D341Med (cell line): ENCODE measurements at regions not wholly inside any gene's neighbourhood (a gene's known extent, or its start where the extent isn't known, plus 50 kb on each side); places are given as distances from the start of the nearest gene placed in this dataset.
"Not testable (repeated sequence)": the region's sequence is repeated elsewhere in the genome, so short reads cannot be mapped to it uniquely, and the experiment has no call there.

Source experiments
- DNase-seq: peaks from one replicate; pipeline ENCODE4 v3.0.0; 2012; ENCODE audit warnings: low spot score

GRCh38 chr6:27544612-27545260 is 71.8 kb upstream of the ZNF184 start:
- DNase-seq = no peak

GRCh38 chr6:27544135-27544534 is 71.2 kb upstream of the ZNF184 start:
- not testable (repeated sequence) for DNase-seq

GRCh38 chr6:27542485-27542884 is 69.6 kb upstream of the ZNF184 start:
- DNase-seq = no peak

GRCh38 chr6:27541933-27542297 is 69.0 kb upstream of the ZNF184 start:
- DNase-seq = no peak

GRCh38 chr6:27541212-27541932 is 68.5 kb upstream of the ZNF184 start:
- DNase-seq = no peak

- no peak for DNase-seq
Observed at GRCh38 chr6:27539551-27539950, 66.6 kb upstream of the ZNF184 start.

GRCh38 chr6:27532820-27533538 is 60.1 kb upstream of the ZNF184 start:
- no peak for DNase-seq

- DNase-seq = no peak
Observed at GRCh38 chr6:27531772-27532459, 59.0 kb upstream of the ZNF184 start.

GRCh38 chr6:27529796-27530195 is 56.9 kb upstream of the ZNF184 start:
- not testable (repeated sequence) for DNase-seq

GRCh38 chr6:27528714-27529113 is 55.8 kb upstream of the ZNF184 start:
- no peak for DNase-seq
